ENCODE measurements at regions not wholly inside any gene's neighbourhood (a gene's known extent, or its start where the extent isn't known, plus 50 kb on each side); places are given as distances from the start of the nearest gene placed in this dataset.

DNA sequence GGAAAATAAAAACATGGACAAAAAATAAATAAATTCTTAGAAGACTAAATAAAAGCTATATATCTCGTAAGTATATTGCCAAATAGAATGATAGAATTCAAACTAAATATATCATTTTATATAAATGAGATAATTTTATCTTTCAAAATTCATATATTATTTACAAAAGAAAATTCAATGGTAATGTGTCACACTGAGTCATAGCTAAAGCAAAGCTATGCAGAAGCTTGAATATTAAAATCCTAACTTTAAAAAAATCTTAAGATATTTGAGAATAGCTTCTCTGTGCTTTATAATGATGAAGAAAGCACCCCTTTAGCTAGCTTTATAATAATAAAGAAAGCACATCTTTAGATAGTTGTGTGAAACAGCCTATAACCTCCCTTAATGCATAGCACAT is 1010.8 kb downstream of the OTOL1 start:
- TF ChIP-seq, protein P1, sequence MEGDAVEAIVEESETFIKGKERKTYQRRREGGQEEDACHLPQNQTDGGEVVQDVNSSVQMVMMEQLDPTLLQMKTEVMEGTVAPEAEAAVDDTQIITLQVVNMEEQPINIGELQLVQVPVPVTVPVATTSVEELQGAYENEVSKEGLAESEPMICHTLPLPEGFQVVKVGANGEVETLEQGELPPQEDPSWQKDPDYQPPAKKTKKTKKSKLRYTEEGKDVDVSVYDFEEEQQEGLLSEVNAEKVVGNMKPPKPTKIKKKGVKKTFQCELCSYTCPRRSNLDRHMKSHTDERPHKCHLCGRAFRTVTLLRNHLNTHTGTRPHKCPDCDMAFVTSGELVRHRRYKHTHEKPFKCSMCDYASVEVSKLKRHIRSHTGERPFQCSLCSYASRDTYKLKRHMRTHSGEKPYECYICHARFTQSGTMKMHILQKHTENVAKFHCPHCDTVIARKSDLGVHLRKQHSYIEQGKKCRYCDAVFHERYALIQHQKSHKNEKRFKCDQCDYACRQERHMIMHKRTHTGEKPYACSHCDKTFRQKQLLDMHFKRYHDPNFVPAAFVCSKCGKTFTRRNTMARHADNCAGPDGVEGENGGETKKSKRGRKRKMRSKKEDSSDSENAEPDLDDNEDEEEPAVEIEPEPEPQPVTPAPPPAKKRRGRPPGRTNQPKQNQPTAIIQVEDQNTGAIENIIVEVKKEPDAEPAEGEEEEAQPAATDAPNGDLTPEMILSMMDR (IDR thresholded peaks at IDR 0.05; ENCODE audit: unreplicated experiment): no peak
- Mint-ChIP-seq H3K36me3 (ENCODE audit: low read depth, unreplicated experiment) (no peaks in the 10 kb centered on the region), H3K27me3 (ENCODE audit: unreplicated experiment) (peaks cover 2% of the 10 kb centered on the region), H3K4me3 (ENCODE audit: unreplicated experiment) (no peak overlapping the region), H3K4me1 (ENCODE audit: unreplicated experiment) (no peaks in the 10 kb centered on the region), H3K9me3 (ENCODE audit: unreplicated experiment) (no peaks in the 10 kb centered on the region), H3K27ac (ENCODE audit: unreplicated experiment) (no peak overlapping the region)
- DNase-seq (ENCODE audit: low spot score): no peak

DNA sequence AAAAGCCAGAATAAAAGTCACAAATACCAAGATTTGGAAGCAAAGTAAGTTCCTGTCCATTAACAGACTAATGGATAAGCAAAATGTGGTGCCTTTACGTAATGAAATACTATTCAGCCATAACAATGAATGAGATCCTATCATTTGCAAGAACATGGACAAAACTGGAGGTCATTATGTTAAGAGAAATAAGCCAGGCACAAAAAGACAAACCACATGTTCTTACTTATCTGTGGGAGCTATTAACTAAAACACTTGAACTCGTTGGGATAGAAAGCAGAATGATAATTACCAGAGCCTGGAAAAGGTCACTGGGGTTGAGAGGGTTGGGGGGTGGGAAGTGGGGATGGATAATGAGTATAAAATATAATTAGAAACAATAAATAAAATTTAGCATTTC is 1015.9 kb downstream of the OTOL1 start:
- Mint-ChIP-seq H3K4me1 (ENCODE audit: unreplicated experiment) (no peaks in the 10 kb centered on the region), H3K9me3 (ENCODE audit: unreplicated experiment) (no peaks in the 10 kb centered on the region), H3K36me3 (ENCODE audit: low read depth, unreplicated experiment) (no peaks in the 10 kb centered on the region), H3K4me3 (ENCODE audit: unreplicated experiment) (no peak overlapping the region), H3K27me3 (ENCODE audit: unreplicated experiment) (no peaks in the 10 kb centered on the region), H3K27ac (ENCODE audit: unreplicated experiment) (no peak overlapping the region)
- TF ChIP-seq, protein P1 (IDR thresholded peaks at IDR 0.05; ENCODE audit: unreplicated experiment): no peak
- DNase-seq (ENCODE audit: low spot score): no peak

DNA sequence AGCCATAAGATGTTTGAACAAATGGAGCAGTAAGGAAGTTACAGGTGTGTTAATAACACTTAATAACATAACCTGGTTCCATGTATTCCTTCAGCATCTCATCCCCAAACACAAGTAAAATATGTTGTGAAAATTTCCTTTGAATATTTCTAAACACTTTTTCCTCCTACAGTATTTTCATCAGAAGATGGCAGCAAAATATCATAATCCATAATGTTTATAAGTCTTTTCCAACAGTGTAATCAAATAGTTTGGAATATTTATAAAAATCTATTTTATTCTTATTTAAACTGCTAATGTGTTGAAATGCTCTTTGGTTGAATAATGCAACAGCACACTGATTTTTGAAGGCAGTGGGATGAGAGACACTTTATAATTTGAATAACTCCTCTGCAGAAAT is 1020.5 kb downstream of the OTOL1 start:
- no peaks in the 10 kb centered on the region for H3K4me1 Mint-ChIP-seq (ENCODE audit: unreplicated experiment)
- DNase-seq (ENCODE audit: low spot score): no peak
- TF ChIP-seq, protein P1 (IDR thresholded peaks at IDR 0.05; ENCODE audit: unreplicated experiment): no peak
- no peak overlapping the region for H3K27ac Mint-ChIP-seq (ENCODE audit: unreplicated experiment)
- no peaks in the 10 kb centered on the region for H3K27me3 Mint-ChIP-seq (ENCODE audit: unreplicated experiment)
- no peaks in the 10 kb centered on the region for H3K9me3 Mint-ChIP-seq (ENCODE audit: unreplicated experiment)
- H3K36me3 Mint-ChIP-seq (ENCODE audit: low read depth, unreplicated experiment): no peaks in the 10 kb centered on the region
- H3K4me3 Mint-ChIP-seq (ENCODE audit: unreplicated experiment): no peak overlapping the region

DNA sequence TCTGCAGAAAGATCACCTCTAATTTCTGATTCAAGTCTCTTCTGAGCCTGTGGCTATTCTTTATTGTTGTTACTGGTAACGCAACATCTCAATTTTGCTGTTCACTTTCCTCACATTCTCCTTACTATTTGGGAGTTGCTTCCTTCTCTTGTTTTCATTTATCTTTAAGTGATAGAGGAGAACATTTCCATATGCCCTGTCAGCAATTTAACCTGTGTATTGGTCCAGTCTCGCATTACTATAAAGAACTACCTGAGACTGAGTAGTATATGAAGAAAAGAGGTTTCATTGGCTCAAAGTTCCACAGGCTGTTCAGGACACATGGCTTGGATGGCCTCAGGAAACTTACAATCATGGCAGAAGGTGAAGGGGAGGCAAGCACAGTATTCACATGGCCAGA is 1025.1 kb downstream of the OTOL1 start:
- Mint-ChIP-seq H3K36me3 (ENCODE audit: low read depth, unreplicated experiment) (no peaks in the 10 kb centered on the region), H3K27me3 (ENCODE audit: unreplicated experiment) (no peaks in the 10 kb centered on the region), H3K4me3 (ENCODE audit: unreplicated experiment) (no peak overlapping the region), H3K9me3 (ENCODE audit: unreplicated experiment) (no peaks in the 10 kb centered on the region), H3K27ac (ENCODE audit: unreplicated experiment) (no peak overlapping the region), H3K4me1 (ENCODE audit: unreplicated experiment) (no peaks in the 10 kb centered on the region)
- no peak for DNase-seq (ENCODE audit: low spot score)
- TF ChIP-seq, protein P1 (IDR thresholded peaks at IDR 0.05; ENCODE audit: unreplicated experiment): no peak

DNA sequence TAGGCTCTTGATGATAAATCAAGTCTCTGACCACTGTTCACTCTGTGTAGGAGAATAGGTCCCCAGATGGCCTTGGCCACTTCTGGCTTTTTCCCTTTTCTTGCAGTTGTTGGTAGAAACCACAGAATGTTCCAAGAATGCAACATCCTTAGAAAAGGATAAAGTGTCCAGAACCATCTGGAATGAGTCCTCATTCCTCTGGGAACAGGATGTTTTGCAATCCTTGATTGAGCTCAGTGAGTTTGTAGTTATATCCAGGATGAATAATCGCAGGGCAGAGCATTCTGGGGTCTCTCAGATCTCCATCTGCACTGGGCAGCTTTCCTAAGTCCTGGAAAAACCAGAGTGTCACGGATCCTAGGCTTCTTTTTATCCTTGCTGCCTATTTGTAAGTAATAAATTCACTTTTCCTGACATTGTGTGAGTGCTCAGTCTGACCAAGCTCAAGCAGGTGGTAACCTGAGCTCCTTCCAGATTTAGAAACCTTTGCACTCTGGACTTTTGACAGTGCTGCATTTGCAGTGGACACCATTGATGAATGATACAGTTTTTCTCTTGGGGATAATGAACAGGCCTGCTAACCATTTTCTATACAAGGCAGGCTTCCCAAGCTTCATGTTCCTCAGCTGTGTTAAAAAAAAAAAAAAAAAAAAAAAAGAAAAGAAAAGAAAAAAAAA is 1028.6 kb downstream of the OTOL1 start:
- no peak overlapping the region for H3K4me3 Mint-ChIP-seq (ENCODE audit: unreplicated experiment)
- no peak for DNase-seq (ENCODE audit: low spot score)
- H3K27ac Mint-ChIP-seq (ENCODE audit: unreplicated experiment): no peak overlapping the region
- TF ChIP-seq, protein P1 (IDR thresholded peaks at IDR 0.05; ENCODE audit: unreplicated experiment): no peak
- H3K36me3 Mint-ChIP-seq (ENCODE audit: low read depth, unreplicated experiment): no peaks in the 10 kb centered on the region
- no peaks in the 10 kb centered on the region for H3K9me3 Mint-ChIP-seq (ENCODE audit: unreplicated experiment)
- no peaks in the 10 kb centered on the region for H3K4me1 Mint-ChIP-seq (ENCODE audit: unreplicated experiment)
- H3K27me3 Mint-ChIP-seq (ENCODE audit: unreplicated experiment): no peaks in the 10 kb centered on the region
